ENCODE measurements at regions not wholly inside any gene's neighbourhood (a gene's known extent, or its start where the extent isn't known, plus 50 kb on each side); places are given as distances from the start of the nearest gene placed in this dataset.

DNA sequence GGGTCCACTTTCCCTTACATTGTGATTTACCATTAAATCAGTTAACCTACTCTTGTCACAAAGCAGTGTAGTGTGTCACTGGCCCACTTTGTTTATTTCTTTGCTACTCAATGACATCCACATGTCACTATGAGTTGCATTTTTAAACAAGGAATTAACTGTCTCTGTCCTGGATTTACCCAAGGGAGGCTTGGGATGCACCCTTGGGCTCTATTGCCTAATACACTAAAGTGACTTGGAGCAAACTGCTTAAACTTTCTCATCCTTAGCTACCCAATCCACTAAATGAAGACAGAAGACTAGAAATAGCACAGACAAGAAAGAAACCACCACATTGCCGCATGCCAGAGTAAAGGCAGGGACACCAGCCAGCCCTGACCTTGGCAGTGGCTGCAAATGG lies 136.2 kb upstream of the TIAM1 start:
- H3K9me3 ChIP-seq (ENCODE audit: low read length), result peaks cover 7% of the 10 kb centered on the region
- H4K20me1 ChIP-seq (ENCODE audit: insufficient read depth), result no peaks in the 10 kb centered on the region
- H3K9me2 ChIP-seq (ENCODE audit: insufficient read depth, low read length), result no peaks in the 10 kb centered on the region
- H3F3A ChIP-seq (ENCODE audit: insufficient read depth, low read length, poor library complexity, severe bottlenecking), result no peaks in the 10 kb centered on the region
- TF ChIP-seq, protein P1, sequence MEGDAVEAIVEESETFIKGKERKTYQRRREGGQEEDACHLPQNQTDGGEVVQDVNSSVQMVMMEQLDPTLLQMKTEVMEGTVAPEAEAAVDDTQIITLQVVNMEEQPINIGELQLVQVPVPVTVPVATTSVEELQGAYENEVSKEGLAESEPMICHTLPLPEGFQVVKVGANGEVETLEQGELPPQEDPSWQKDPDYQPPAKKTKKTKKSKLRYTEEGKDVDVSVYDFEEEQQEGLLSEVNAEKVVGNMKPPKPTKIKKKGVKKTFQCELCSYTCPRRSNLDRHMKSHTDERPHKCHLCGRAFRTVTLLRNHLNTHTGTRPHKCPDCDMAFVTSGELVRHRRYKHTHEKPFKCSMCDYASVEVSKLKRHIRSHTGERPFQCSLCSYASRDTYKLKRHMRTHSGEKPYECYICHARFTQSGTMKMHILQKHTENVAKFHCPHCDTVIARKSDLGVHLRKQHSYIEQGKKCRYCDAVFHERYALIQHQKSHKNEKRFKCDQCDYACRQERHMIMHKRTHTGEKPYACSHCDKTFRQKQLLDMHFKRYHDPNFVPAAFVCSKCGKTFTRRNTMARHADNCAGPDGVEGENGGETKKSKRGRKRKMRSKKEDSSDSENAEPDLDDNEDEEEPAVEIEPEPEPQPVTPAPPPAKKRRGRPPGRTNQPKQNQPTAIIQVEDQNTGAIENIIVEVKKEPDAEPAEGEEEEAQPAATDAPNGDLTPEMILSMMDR (IDR thresholded peaks at IDR 0.05; ENCODE audit: poor library complexity, severe bottlenecking), result no peak
- TF ChIP-seq SMC3 (conservative IDR thresholded peaks at IDR 0.05; ENCODE audit: poor library complexity) (no peak), MXI1 (conservative IDR thresholded peaks at IDR 0.05; ENCODE audit: poor library complexity, severe bottlenecking) (no peak)
- H3K27ac ChIP-seq (ENCODE audit: low read length), result no peak overlapping the region
- H3K27me3 ChIP-seq (ENCODE audit: insufficient read depth, low read depth, low read length), result no peaks in the 10 kb centered on the region
- H3K36me3 ChIP-seq (ENCODE audit: insufficient read depth, low read length), result no peaks in the 10 kb centered on the region
- H3K4me2 ChIP-seq (ENCODE audit: low read length), result no peak overlapping the region
- no peak overlapping the region for H3K4me3 ChIP-seq (ENCODE audit: low read length)
- H3K79me2 ChIP-seq (replicated peaks; ENCODE audit: insufficient read depth, low read length), result no peaks in the 10 kb centered on the region
- H3K9ac ChIP-seq (ENCODE audit: low read length), result no peak overlapping the region
- no peak overlapping the region for H2AFZ ChIP-seq (ENCODE audit: low read depth, low read length)

DNA sequence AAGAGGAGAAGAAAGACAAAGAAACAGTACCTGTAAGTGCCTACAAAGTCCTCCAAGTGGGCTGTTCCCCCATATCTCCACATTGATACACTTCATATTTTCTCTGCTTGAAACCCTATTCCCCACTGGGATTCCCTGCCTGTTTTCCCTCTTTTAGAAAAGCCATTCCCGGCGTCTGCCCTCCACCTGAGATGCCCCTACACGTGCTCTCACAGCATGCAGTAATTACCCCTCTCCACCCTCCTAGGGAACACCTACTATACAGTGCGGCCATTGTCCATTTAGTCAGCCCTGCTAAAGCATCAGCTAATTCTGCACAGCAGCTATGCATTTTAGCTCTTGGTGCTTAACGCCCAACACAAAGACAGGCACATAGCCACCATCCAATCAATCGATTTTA lies 135.7 kb upstream of the TIAM1 start:
- no peaks in the 10 kb centered on the region for H3K27me3 ChIP-seq (ENCODE audit: insufficient read depth, low read depth, low read length)
- no peak for TF ChIP-seq TAF1 (IDR thresholded peaks at IDR 0.05; ENCODE audit: low read depth)
- TF ChIP-seq, protein P2, sequence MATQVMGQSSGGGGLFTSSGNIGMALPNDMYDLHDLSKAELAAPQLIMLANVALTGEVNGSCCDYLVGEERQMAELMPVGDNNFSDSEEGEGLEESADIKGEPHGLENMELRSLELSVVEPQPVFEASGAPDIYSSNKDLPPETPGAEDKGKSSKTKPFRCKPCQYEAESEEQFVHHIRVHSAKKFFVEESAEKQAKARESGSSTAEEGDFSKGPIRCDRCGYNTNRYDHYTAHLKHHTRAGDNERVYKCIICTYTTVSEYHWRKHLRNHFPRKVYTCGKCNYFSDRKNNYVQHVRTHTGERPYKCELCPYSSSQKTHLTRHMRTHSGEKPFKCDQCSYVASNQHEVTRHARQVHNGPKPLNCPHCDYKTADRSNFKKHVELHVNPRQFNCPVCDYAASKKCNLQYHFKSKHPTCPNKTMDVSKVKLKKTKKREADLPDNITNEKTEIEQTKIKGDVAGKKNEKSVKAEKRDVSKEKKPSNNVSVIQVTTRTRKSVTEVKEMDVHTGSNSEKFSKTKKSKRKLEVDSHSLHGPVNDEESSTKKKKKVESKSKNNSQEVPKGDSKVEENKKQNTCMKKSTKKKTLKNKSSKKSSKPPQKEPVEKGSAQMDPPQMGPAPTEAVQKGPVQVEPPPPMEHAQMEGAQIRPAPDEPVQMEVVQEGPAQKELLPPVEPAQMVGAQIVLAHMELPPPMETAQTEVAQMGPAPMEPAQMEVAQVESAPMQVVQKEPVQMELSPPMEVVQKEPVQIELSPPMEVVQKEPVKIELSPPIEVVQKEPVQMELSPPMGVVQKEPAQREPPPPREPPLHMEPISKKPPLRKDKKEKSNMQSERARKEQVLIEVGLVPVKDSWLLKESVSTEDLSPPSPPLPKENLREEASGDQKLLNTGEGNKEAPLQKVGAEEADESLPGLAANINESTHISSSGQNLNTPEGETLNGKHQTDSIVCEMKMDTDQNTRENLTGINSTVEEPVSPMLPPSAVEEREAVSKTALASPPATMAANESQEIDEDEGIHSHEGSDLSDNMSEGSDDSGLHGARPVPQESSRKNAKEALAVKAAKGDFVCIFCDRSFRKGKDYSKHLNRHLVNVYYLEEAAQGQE (IDR thresholded peaks at IDR 0.05; ENCODE audit: borderline replicate concordance), result peak; percentile 80
- TF ChIP-seq EP300 (conservative IDR thresholded peaks at IDR 0.05; ENCODE audit: poor library complexity, severe bottlenecking), result no peak
- no peak for TF ChIP-seq RAD21 (conservative IDR thresholded peaks at IDR 0.05)
- no peak for TF ChIP-seq SMC3 (conservative IDR thresholded peaks at IDR 0.05; ENCODE audit: poor library complexity)
- TF ChIP-seq MXI1 (conservative IDR thresholded peaks at IDR 0.05; ENCODE audit: poor library complexity, severe bottlenecking), result peak; percentile 21
- TF ChIP-seq, protein P1 (IDR thresholded peaks at IDR 0.05; ENCODE audit: poor library complexity, severe bottlenecking), result no peak
- peak; percentile 39 for TF ChIP-seq POLR2AphosphoS5 (IDR thresholded peaks at IDR 0.05)
- no peak for TF ChIP-seq EZH2 (IDR thresholded peaks at IDR 0.05; ENCODE audit: borderline replicate concordance, insufficient read depth, low read length, poor library complexity, severe bottlenecking)
- H3K9ac ChIP-seq (ENCODE audit: low read length), result no peak overlapping the region
- no peak overlapping the region for H3K4me3 ChIP-seq (ENCODE audit: low read length)
- peaks cover 7% of the 10 kb centered on the region for H3K9me3 ChIP-seq (ENCODE audit: low read length)
- H4K20me1 ChIP-seq (ENCODE audit: insufficient read depth), result no peaks in the 10 kb centered on the region
- no peak overlapping the region for H3K4me2 ChIP-seq (ENCODE audit: low read length)
- H3K27ac ChIP-seq (ENCODE audit: low read length), result no peak overlapping the region
- H3K9me2 ChIP-seq (ENCODE audit: insufficient read depth, low read length), result no peaks in the 10 kb centered on the region
- H3K79me2 ChIP-seq (replicated peaks; ENCODE audit: insufficient read depth, low read length), result no peaks in the 10 kb centered on the region
- no peak overlapping the region for H2AFZ ChIP-seq (ENCODE audit: low read depth, low read length)
- H3K36me3 ChIP-seq (ENCODE audit: insufficient read depth, low read length), result no peaks in the 10 kb centered on the region
- no peaks in the 10 kb centered on the region for H3F3A ChIP-seq (ENCODE audit: insufficient read depth, low read length, poor library complexity, severe bottlenecking)

All from neural cell (in vitro differentiated cells).